SK-N-SH (cell line): ENCODE measurements at regions not wholly inside any gene's neighbourhood (a gene's known extent, or its start where the extent isn't known, plus 50 kb on each side); places are given as distances from the start of the nearest gene placed in this dataset.
"Not testable (repeated sequence)": the region's sequence is repeated elsewhere in the genome, so short reads cannot be mapped to it uniquely, and the experiment has no call there.

Experiments used
- CTCF ChIA-PET: fragments of 300-600, 350-600 bp; formaldehyde crosslinking; extraction: SDS; loops from one replicate; lab custom pipeline; 2021; lab: Yijun Ruan, JAX
- POLR2A ChIA-PET: fragments of 350-600 bp; sonication (Branson Sonifier 250); formaldehyde crosslinking; extraction: SDS; loops from one replicate; lab custom pipeline; 2020; ENCODE audit warnings: antibody characterized with exemption, inconsistent platforms; lab: Yijun Ruan, JAX
- DNase-seq: peaks from one replicate; pipeline ENCODE4 v3.0.0; 2012
- H2AFZ ChIP-seq: fragments of 200-600 bp; sonication (generic); 2 replicates; pipeline ENCODE4 v1.8.1; 2016; ENCODE audit warnings: antibody characterized with exemption, mild to moderate bottlenecking, low read depth
- H3F3A ChIP-seq: fragments of 200-600 bp; sonication (generic); replicated peaks from 2 replicates; pipeline ENCODE3; 2016; ENCODE audit warnings: antibody characterized with exemption, mild to moderate bottlenecking; ENCODE audit not compliant: insufficient read depth
- H3K27ac ChIP-seq, 2 experiments: fragments of 200-500 bp in 1 of 2; fragments of 200-600 bp in 1 of 2; sonication (Bioruptor generic) in 1 of 2; sonication (generic), shearing (Covaris generic) in 1 of 2; 2 replicates each; pipeline versions ENCODE4 v1.5.1 to v1.6.1; 2014 to 2016; ENCODE audit warnings: low read depth in 2 of 2, inconsistent platforms in 1 of 2, low read length in 1 of 2, mild to moderate bottlenecking in 1 of 2, mixed read lengths in 1 of 2
- H3K27me3 ChIP-seq: fragments of 200-600 bp; sonication (generic), shearing (Covaris generic); 2 replicates; pipeline ENCODE4 v1.6.1; 2016; ENCODE audit warnings: mixed run types; ENCODE audit not compliant: insufficient read depth
- H3K36me3 ChIP-seq, 2 experiments: fragments of 200-500 bp in 1 of 2; fragments of 200-600 bp in 1 of 2; sonication (Bioruptor generic) in 1 of 2; sonication (generic) in 1 of 2; replicated peaks in 1 of 2; 2 replicates each; pipeline versions ENCODE3 to v1.5.1; 2014 to 2016; ENCODE audit warnings: low read length in 1 of 2, mild to moderate bottlenecking in 1 of 2; ENCODE audit not compliant: insufficient read depth in 2 of 2, control insufficient read depth in 1 of 2
- H3K4me1 ChIP-seq, 2 experiments: fragments of 200-500 bp in 1 of 2; fragments of 200-600 bp in 1 of 2; sonication (Bioruptor generic) in 1 of 2; sonication (generic), shearing (Covaris generic) in 1 of 2; 2 replicates each; pipeline versions ENCODE4 v1.5.1 to v1.6.1; 2014 to 2016; ENCODE audit warnings: low read depth in 1 of 2, low read length in 1 of 2, mixed run types in 1 of 2; ENCODE audit not compliant: insufficient read depth in 2 of 2, control insufficient read depth in 1 of 2
- H3K4me2 ChIP-seq: fragments of 200-600 bp; sonication (generic), shearing (Covaris generic); 2 replicates; pipeline ENCODE4 v1.6.1; 2017; ENCODE audit warnings: mixed run types
- H3K4me3 ChIP-seq, 2 experiments: fragments of 200-500 bp in 1 of 2; fragments of 200-600 bp in 1 of 2; sonication (Bioruptor generic) in 1 of 2; sonication (generic), shearing (Covaris generic) in 1 of 2; 2 replicates each; pipeline versions ENCODE4 v1.5.1 to v1.8.1; 2014 to 2016; ENCODE audit warnings: low read depth in 2 of 2, inconsistent platforms in 1 of 2, low read length in 1 of 2, mild to moderate bottlenecking in 1 of 2, mixed read lengths in 1 of 2, moderate library complexity in 1 of 2
- H3K79me2 ChIP-seq: fragments of 200-600 bp; sonication (generic); 2 replicates; pipeline ENCODE4 v1.8.1; 2017; ENCODE audit warnings: mild to moderate bottlenecking; ENCODE audit not compliant: insufficient read depth
- H3K9ac ChIP-seq: fragments of 200-600 bp; sonication (generic); 2 replicates; pipeline ENCODE4 v1.6.1; 2017; ENCODE audit warnings: mixed run types
- H3K9me2 ChIP-seq: fragments of 200-600 bp; sonication (generic); 2 replicates; pipeline ENCODE4 v1.6.1; 2017; ENCODE audit warnings: mixed run types
- H3K9me3 ChIP-seq: fragments of 200-600 bp; sonication (generic); 2 replicates; pipeline ENCODE4 v1.6.1; 2017; ENCODE audit warnings: mixed run types, mild to moderate bottlenecking, moderate library complexity
- H4K20me1 ChIP-seq: fragments of 200-600 bp; sonication (generic); 2 replicates; pipeline ENCODE4 v1.6.1; 2017; ENCODE audit warnings: mild to moderate bottlenecking, mixed run types; ENCODE audit not compliant: insufficient read depth
- CHD2 ChIP-seq: fragments of 150-350 bp; IDR thresholded peaks from 2 replicates; pipeline ENCODE4 v1.6.1; 2018; ENCODE audit warnings: low read length; ENCODE audit not compliant: partially characterized antibody
- ELF1 ChIP-seq: IDR thresholded peaks from 2 replicates; pipeline ENCODE4 v1.4.0; 2012
- FOSL2 ChIP-seq: IDR thresholded peaks from 2 replicates; pipeline ENCODE4 v1.4.0; 2012; ENCODE audit warnings: low read depth, mild to moderate bottlenecking, moderate library complexity, borderline replicate concordance
- GABPA ChIP-seq: IDR thresholded peaks from 2 replicates; pipeline ENCODE4 v1.4.0; 2012; ENCODE audit warnings: low read depth, mild to moderate bottlenecking
- GATA2 ChIP-seq: sonication (generic); formaldehyde crosslinking; IDR thresholded peaks from 2 replicates; pipeline ENCODE4 v1.5.0; 2020; ENCODE audit warnings: mild to moderate bottlenecking, missing genetic modification reagents
- JUND ChIP-seq: IDR thresholded peaks from 2 replicates; pipeline ENCODE4 v1.4.0; 2012
- POLR2AphosphoS5 ChIP-seq: IDR thresholded peaks from 2 replicates; pipeline ENCODE4 v1.6.1; 2012; ENCODE audit warnings: low read depth, low read length
- RAD21 ChIP-seq: IDR thresholded peaks from 2 replicates; pipeline ENCODE4 v1.6.1; 2012; ENCODE audit warnings: mild to moderate bottlenecking, low read length
- RXRA ChIP-seq: IDR thresholded peaks from 2 replicates; pipeline ENCODE4 v1.4.0; 2012; ENCODE audit warnings: low read depth, mild to moderate bottlenecking, borderline replicate concordance
- SIN3A ChIP-seq: IDR thresholded peaks from 2 replicates; pipeline ENCODE4 v1.6.1; 2012; ENCODE audit warnings: low read depth, mild to moderate bottlenecking, low read length, moderate library complexity, borderline replicate concordance
- TAF1 ChIP-seq: IDR thresholded peaks from 2 replicates; pipeline ENCODE4 v1.6.1; 2012; ENCODE audit warnings: low read depth, mild to moderate bottlenecking, low read length, moderate library complexity, borderline replicate concordance
- TCF12 ChIP-seq: IDR thresholded peaks from 2 replicates; pipeline ENCODE4 v1.4.0; 2012
- WGBS: methylation state at CpG from one replicate; pipeline ENCODE4 v1.1.6; 2017; ENCODE audit warnings: low lambda C conversion rate; 5-methylcytosine and 5-hydroxymethylcytosine counted together
- TF ChIP-seq, protein P1 (sequence below): IDR thresholded peaks from 2 replicates; pipeline ENCODE4 v1.6.1; 2012; ENCODE audit warnings: mild to moderate bottlenecking, low read depth, low read length, moderate library complexity
- TF ChIP-seq, protein P2 (sequence below): fragments of 150-350 bp; IDR thresholded peaks from 2 replicates; pipeline ENCODE4 v1.6.1; 2016; ENCODE audit warnings: mild to moderate bottlenecking, low read depth, low read length
- TF ChIP-seq, protein P3 (sequence below): IDR thresholded peaks from 2 replicates; pipeline ENCODE4; 2012
- TF ChIP-seq, protein P4 (sequence below): IDR thresholded peaks from 2 replicates; pipeline ENCODE4 v1.4.0; 2012; ENCODE audit warnings: low read depth, borderline replicate concordance

DNA sequence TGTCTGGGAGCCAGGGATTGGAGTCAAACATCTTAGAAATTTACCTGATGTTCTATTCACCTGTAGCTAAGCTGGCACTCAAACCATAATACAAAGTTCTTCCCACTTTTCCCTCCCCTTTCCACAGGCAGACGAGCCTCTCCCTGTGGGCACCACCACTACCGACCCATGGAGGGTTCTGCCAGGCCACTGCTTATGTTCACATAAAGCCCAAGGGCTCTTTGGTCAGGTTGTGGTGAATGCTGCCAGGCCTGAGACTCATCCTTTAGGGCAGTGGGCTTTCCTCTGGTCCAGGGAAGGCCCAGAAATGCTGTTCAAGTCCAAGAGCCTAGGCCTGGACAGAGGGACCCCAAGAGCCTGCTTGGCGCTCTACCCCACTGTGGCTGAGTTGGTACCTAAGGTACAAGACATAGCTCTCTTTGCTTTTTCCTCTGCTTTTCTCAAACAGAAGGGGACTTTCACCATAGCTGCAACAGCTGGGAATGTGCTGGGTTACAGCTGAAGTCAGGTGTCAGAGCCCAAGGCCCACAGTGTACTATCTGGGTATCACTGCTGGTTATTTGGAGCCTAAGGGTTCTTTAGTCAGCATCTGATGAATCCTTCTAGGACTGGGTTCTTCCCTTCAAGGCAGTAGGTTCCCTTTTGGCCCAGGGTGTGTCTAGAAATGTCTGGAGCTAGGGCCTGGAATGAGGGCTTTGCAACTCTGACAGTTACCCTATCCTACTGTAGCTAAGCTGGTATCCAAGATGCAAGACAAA is 620.1 kb downstream of the TLE1 start:
- no peaks in the 10 kb centered on the region for H3K79me2 ChIP-seq
- no peak for TF ChIP-seq FOSL2
- no peak for TF ChIP-seq SIN3A
- TF ChIP-seq ELF1, result no peak
- no peak for TF ChIP-seq JUND
- no peak for TF ChIP-seq GATA2 (CRISPR knock-in tag)
- TF ChIP-seq RAD21, result no peak
- TF ChIP-seq GABPA, result no peak
- TF ChIP-seq, protein P1, sequence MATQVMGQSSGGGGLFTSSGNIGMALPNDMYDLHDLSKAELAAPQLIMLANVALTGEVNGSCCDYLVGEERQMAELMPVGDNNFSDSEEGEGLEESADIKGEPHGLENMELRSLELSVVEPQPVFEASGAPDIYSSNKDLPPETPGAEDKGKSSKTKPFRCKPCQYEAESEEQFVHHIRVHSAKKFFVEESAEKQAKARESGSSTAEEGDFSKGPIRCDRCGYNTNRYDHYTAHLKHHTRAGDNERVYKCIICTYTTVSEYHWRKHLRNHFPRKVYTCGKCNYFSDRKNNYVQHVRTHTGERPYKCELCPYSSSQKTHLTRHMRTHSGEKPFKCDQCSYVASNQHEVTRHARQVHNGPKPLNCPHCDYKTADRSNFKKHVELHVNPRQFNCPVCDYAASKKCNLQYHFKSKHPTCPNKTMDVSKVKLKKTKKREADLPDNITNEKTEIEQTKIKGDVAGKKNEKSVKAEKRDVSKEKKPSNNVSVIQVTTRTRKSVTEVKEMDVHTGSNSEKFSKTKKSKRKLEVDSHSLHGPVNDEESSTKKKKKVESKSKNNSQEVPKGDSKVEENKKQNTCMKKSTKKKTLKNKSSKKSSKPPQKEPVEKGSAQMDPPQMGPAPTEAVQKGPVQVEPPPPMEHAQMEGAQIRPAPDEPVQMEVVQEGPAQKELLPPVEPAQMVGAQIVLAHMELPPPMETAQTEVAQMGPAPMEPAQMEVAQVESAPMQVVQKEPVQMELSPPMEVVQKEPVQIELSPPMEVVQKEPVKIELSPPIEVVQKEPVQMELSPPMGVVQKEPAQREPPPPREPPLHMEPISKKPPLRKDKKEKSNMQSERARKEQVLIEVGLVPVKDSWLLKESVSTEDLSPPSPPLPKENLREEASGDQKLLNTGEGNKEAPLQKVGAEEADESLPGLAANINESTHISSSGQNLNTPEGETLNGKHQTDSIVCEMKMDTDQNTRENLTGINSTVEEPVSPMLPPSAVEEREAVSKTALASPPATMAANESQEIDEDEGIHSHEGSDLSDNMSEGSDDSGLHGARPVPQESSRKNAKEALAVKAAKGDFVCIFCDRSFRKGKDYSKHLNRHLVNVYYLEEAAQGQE, result no peak
- TF ChIP-seq RXRA, result no peak
- no peak for TF ChIP-seq CHD2
- TF ChIP-seq, protein P2, sequence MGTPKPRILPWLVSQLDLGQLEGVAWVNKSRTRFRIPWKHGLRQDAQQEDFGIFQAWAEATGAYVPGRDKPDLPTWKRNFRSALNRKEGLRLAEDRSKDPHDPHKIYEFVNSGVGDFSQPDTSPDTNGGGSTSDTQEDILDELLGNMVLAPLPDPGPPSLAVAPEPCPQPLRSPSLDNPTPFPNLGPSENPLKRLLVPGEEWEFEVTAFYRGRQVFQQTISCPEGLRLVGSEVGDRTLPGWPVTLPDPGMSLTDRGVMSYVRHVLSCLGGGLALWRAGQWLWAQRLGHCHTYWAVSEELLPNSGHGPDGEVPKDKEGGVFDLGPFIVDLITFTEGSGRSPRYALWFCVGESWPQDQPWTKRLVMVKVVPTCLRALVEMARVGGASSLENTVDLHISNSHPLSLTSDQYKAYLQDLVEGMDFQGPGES, result no peak
- TF ChIP-seq, protein P3, sequence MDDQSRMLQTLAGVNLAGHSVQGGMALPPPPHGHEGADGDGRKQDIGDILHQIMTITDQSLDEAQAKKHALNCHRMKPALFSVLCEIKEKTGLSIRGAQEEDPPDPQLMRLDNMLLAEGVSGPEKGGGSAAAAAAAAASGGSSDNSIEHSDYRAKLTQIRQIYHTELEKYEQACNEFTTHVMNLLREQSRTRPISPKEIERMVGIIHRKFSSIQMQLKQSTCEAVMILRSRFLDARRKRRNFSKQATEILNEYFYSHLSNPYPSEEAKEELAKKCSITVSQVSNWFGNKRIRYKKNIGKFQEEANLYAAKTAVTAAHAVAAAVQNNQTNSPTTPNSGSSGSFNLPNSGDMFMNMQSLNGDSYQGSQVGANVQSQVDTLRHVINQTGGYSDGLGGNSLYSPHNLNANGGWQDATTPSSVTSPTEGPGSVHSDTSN, result no peak
- TF ChIP-seq TCF12, result no peak
- no peak for TF ChIP-seq TAF1
- TF ChIP-seq, protein P4, sequence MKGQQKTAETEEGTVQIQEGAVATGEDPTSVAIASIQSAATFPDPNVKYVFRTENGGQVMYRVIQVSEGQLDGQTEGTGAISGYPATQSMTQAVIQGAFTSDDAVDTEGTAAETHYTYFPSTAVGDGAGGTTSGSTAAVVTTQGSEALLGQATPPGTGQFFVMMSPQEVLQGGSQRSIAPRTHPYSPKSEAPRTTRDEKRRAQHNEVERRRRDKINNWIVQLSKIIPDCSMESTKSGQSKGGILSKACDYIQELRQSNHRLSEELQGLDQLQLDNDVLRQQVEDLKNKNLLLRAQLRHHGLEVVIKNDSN, result no peak
- TF ChIP-seq POLR2AphosphoS5, result no peak
- H3K9me3 ChIP-seq, result no peaks in the 10 kb centered on the region
- 49% methylated on average over 3 of the region's 3 CpGs for WGBS
- no peak for DNase-seq
- no peaks in the 10 kb centered on the region for H4K20me1 ChIP-seq
- ChIA-PET CTCF (interaction anchor here (0.5 kb wide), 1 partner anchor 257 kb away, joined by 3 read pairs; no protein-coding TSS in a partner anchor), POLR2A (no interaction called here)
- no peaks in the 10 kb centered on the region for H3K4me1 ChIP-seq
- H2AFZ ChIP-seq, result no peak overlapping the region
- no peak overlapping the region for H3K4me2 ChIP-seq
- no peak overlapping the region for H3K27ac ChIP-seq
- H3K9me2 ChIP-seq, result no peaks in the 10 kb centered on the region
- H3K27me3 ChIP-seq, result no peaks in the 10 kb centered on the region
- no peaks in the 10 kb centered on the region for H3F3A ChIP-seq
- no peak overlapping the region for H3K9ac ChIP-seq
- H3K36me3 ChIP-seq, result no peaks in the 10 kb centered on the region
- H3K4me3 ChIP-seq, result no peak overlapping the region

DNA sequence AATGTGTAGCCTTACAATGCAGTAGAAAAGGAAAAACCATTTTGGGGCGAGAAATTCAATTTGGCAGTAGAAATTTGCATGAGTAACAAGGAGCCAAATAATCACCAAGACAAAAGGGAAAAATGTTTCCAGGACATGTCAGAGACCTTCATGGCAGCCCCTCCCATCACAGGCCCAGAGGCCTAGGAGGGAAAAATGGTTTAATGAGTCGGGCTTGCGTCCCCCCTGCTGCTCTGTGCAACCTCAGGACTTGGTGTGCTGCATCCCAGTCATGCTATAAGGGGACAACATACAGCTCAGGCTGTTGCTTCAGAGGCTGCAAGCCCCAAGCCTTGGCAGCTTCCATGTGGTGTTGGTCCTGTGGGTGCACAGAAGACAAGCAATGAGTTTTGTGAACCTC is 626.4 kb downstream of the TLE1 start:
- H3K79me2 ChIP-seq, H3K27ac ChIP-seq, H3K9me3 ChIP-seq, H3K36me3 ChIP-seq, H3F3A ChIP-seq, POLR2A ChIA-PET, H2AFZ ChIP-seq, H3K27me3 ChIP-seq, H3K4me3 ChIP-seq, H4K20me1 ChIP-seq, H3K4me1 ChIP-seq, H3K9ac ChIP-seq, DNase-seq, H3K4me2 ChIP-seq, CTCF ChIA-PET, H3K9me2 ChIP-seq: not testable (repeated sequence)
- 23% methylated on average over 1 of the region's 3 CpGs for WGBS
